ENCODE measurements at regions not wholly inside any gene's neighbourhood (a gene's known extent, or its start where the extent isn't known, plus 50 kb on each side); places are given as distances from the start of the nearest gene placed in this dataset.
"Not testable (repeated sequence)": the region's sequence is repeated elsewhere in the genome, so short reads cannot be mapped to it uniquely, and the experiment has no call there.

DNA sequence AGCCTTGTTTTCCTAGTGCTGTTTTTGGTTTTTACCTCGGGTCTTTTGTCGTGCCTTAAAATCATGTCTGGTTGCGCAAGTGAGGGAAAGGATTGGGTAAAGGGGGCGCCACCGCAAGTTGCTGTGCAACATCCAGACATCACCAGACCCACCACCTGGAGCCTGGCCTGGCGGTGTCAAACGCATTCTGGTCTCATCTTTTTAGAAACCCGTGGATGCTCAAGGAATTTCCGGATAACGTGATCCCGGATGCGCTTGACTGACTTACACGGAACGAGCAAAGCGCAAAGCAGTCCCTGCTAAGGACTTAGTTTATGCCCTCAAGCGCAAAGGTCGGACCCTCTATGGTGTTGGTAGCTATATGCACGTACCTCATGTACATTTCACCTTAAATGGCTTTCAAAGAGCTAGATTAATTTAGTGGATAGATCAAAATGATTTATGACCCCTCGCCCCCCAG is 105.2 kb downstream of the OR2B2 start:
- DNase-seq (ENCODE audit: low read depth in 2 of 2), result peak in 1 of 2 donors; percentile 24

DNA sequence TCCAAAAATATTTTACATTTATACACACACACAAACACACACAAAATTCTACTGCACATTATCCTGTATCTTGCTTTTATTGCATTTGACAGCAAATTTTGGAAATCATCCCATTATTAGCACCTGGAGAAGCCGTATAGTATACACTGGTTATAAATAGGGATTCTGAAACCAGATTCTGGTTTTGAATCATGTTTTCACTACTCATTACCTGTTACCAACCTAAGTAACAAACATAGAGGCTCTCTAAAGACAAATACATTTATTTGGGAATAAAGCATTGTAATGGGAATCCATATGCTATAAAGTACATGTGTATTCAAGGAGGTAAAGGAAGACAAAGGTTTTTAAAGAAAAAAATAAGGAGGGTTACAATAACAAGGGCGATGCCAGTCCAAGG is 106.8 kb downstream of the OR2B2 start:
- no peak for DNase-seq (ENCODE audit: low read depth in 2 of 2)

DNA sequence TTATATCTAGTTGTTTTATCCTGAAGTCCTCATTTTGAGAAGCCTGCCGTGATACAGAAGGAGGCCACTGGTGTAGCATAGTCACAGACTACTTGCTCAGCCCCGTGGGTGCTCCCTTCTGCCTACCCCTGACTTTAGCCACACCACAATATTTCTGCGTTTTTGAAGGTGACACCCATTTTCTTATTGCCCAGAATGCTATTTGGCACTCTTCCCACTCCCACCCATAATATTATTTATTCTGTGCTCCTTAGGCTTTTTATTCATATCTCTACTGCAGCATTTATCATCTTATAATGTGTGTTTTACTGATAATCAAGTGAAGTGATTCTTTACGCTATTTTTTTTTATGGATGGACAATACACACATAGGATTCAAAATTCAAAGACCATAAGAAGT is 107.3 kb downstream of the OR2B2 start:
- no peak for DNase-seq (ENCODE audit: low read depth in 2 of 2)

DNA sequence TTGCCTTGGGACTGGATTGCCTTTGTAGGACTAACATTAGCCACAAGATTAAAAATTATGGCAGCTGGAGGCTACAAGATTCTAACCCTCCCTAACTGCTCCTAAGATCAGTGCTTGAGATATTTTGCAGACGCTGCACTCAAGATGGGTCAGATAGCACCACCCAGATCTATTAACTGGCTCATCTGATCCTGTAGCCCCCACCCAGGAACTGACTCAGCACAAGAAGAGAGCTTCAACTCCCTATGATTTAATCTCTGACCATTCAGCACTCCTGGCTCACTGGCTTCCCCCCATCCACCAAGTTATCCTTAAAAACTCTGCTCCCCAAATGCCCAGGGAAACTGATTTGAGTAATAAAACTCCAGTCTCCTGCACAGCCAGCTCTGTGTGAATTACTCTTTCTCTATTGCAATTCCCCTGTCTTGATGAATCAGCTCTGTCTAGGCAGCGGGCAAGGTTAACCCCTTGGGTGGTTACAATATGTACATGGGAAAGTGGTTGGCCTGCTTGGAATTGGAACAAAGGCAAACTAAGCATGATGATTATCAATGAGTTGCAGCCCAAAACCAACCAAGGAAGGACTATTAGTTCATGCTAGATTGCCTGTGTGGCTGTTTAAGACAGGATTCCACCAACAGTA is 111.3 kb downstream of the OR2B2 start:
- DNase-seq (ENCODE audit: low read depth in 2 of 2), result no peak

DNA sequence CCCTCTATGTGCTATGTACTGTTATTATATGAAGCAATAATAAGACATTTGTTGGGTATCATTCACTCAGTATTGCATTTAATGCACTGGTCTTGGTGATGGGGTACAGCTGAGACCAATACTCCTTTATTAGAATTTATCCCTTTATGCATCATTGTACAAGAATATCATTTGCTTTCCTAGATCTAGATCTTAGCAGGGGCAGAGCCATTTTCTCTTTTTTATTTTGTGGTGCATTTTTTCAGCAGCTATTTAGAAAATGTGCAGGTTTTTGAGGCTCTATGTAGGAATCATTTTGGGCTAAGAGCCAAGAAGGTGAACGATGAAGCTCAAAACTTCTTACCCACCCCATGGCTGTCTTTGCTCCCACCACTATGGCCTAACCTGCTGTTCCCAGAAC is 114.2 kb downstream of the OR2B2 start:
- DNase-seq (ENCODE audit: low read depth in 2 of 2), result no peak

DNA sequence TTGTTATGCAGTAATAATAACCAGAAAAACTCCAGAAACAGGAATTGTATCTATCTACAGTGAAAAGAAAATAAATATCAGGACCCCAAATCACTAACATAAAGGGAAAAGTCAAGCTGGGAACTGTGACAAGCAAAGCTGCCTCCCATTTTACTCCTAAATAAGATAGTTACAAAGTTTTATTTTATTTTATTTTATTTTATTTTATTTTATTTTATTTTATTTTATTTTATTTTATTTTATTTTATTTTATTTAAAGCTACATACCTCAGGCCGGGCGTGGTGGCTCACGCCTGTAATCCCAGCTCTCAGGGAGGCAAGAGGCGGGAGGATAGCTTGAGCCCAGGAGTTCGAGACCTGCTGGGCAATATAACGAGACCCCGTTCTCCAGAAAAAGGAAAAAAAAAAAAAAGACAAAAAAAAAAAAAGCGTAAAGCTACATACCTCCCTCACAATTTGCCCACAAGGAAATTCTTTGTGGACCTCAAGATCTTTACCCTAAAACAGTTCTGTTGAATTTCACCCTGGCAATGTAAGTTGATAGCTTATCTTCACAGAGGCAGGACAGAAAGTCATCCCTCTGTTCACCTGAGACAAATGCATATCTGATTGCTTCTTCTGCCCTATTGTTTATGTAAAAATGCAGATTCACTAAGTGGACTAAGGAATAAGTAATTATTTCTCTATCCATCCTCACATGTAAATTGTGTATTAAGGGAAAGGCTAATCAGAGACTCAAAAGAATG is 115.3 kb downstream of the OR2B2 start:
- not testable (repeated sequence) for DNase-seq (ENCODE audit: low read depth in 2 of 2)

DNA sequence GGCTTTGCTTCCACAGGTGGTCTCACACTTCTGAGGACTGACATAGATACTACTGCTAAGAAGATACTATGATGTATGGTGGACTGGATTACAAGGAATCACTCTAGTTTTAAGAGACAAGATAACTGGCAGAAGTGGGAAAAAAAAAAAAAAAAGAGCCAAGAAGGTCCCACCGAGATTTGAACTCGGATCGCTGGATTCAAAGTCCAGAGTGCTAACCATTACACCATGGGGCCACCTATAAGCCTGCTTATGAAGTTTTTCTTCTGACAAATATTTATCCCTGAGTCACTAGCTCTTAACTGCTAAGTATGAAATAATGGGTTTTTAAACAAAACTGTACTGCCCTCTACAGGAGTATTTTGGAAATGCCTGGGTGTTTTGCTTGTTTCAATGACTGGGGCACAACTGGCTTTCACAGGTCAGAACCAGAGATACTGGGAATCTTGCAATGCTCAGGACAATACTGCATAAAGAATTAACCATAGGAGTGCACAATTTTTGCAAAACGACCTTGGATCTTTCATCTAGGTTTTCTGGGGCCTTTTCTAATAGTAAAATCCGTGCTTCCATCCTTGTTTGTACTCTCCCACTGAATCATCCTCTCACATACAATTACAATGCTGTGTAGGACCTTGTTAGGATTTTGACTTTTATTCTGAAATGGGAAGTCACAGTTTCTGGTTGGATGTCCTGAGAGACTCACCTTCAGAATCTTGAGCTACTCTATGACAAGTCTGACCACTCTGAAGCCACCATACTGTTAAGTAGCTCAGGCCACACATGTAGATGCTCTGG is 116.3 kb downstream of the OR2B2 start:
- DNase-seq (ENCODE audit: low read depth in 2 of 2), result peak in 1 of 2 donors; percentile 20

DNA sequence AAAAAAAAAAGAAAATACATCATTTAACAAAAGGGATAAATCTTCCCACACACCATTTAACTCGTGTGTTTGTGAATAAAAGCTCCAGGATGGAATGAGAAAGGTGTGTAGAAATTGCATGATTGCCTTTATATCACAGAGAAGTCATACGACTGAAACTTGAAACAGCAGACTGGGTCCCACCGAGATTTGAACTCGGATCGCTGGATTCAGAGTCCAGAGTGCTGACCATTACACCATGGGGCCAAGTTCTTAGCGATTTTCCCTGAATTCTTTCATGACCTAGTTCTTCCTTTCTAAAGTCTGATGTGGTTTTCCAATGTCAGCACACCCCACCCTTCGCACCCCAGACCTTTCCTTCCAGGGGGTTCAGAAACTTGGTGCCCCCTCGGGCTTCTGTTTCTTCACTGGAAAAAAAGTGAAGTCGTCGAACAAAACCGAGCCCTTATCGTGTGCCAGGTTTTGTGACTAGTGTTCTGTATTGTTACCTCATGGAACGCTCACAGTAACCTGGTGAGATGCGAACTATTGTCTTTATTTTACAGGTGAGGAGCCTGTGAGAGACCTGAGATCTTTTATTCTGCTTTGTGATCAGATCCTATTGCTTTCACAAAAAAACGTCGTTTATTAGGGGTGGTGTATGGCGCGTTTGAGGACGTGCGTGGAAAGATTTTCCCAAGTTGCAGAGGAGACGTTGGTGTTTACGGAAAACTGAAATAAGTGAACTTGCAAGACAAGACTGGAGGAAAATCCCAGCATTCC is 120.8 kb downstream of the OR2B2 start:
- peak in 1 of 2 donors; percentile 34 for DNase-seq (ENCODE audit: low read depth in 2 of 2)

DNA sequence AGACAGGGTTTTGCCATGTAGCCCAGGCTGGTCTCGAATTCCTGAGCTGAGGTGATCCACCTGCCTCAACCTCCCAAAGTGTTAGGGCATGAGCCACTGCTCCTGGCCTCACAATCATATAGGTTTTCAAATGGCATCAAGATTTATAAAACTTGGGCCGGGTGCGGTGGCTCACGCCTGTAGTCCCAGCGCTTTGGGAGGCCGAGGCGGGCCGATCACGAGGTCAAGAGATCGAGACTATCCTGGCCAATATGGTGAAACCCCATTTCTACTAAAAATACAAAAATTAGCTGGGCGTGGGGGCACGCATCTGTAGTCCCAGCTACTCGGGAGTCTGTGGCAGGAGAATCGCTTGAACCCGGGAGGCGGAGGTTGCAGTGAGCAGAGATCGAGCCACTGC is 123.8 kb downstream of the OR2B2 start:
- not testable (repeated sequence) for DNase-seq (ENCODE audit: low read depth in 2 of 2)

DNA sequence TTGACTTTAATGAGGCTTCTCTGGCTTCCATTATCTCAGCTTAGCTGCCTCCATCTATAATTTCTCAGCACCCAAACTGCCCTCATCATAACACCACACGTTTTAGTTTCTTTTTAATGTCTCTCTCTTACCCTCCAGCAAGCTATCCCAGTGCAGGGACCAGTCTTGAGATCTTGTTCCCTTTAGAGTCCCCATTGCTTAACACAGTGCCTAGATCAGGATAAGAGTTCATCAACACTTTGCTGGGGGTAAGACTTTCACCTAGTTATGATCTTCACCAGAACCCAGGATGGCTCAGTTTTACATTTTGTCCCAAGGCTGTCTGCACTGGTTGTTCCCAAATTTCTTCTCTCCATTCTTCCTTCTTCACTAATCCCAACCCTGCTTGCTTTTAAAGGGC is 126.1 kb downstream of the OR2B2 start:
- DNase-seq (ENCODE audit: low read depth in 2 of 2), result no peak

DNA sequence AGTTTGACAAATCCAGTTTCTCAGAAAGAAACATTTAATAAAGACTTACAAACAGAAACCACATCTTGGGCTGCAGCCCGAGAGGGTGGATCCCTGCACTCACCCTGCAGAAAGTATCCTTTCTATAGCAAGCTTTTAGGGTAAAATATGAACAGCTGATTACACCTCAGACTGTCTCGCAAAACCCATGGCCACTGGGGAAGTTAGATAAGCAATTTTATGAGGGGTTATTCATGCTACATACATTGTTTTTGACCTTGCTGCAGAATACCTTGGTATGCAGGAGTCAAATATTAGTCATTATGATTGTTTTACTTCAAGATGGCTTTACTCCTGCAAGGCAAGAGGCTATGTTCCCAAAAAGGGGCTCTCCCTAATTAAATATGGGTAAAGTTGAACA is 126.9 kb downstream of the OR2B2 start:
- no peak for DNase-seq (ENCODE audit: low read depth in 2 of 2)

DNA sequence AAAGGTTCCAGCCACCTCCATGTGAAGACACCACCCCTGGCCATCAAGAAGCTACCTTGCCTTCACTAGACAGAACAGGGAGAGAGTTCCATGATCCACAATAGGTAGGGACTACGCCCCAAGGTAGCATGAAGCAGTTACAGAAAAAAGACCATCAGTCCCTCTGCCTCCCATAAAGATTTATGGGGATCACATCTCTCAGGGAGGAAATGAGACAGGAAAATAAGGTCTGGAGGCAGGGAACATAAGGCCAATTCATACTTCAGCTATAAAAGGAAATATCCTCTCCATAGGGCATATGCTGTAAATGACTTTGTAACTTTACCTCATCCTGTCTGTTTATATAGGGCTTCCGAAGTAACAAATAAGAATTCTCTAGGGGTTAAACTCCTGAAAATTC is 129.4 kb downstream of the OR2B2 start:
- no peak for DNase-seq (ENCODE audit: low read depth in 2 of 2)

DNA sequence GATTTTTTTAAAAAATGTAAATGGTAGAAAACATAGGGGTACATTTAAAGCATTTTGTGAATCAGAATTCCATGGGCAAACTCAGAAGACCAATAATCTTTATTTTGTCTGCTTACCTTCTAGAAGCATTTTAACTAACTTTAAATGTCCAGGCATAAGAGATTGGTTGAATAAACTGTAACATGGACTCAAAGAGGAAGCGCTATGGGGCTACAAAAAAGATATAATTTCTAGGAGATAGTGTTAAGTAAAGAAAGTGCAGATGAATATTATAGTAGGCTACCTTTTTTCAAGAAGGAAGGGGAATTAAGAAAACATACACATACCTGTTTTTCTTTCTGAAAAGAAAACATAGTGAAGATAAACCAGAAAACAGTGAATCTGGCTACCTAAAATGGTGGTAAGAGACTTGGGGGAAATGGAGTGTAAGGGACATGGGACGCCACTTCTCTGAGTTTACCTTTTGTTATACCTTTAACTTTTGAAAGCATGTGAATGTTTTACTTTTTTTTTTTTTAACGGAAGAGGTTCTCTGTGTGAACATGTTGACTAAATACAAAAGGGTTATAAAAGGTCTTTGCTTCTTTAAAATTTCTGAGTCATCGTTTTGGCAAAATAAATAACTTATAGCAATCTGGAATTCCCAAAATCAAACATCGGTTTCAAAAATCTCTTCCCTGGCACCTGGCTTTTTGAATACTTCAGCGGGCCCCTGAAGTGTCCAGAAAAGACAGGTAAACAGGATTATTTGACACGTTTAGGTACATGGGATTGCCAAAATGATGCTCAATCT is 133.4 kb downstream of the OR2B2 start:
- no peak for DNase-seq (ENCODE audit: low read depth in 2 of 2)

DNA sequence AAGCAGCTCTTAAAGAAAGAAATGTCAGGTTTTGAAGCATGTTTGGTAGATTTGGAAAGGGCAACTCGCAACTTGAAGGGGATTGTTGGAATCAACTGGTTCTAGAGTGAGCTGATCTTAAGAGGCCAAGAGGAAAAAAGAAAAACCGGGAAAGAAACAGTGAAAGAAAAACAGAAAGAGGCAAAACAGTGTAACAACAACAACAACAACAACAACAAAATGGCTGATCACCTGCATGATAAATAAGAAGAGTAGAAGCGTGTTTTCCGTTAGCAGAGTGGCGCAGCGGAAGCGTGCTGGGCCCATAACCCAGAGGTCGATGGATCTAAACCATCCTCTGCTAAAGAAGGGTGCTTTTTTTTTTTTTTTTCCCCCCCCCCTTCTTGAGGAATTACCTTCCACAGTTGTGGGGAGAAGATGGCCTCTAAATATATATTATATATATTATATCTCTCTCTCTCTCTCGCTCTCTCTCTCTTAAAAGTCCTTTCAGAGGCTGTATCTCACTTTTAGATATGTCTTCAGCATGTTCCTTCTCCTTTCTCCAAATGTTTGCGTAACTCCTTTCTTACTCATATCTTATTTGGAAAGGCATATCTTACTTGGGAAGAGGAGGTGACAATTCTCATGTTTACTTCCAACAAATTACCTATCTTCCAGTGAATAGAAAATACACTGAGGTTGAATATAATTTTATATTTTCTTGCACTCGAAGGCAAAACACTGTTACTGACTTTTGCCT is 134.4 kb downstream of the OR2B2 start:
- DNase-seq (ENCODE audit: low read depth in 2 of 2), result no peak

DNA sequence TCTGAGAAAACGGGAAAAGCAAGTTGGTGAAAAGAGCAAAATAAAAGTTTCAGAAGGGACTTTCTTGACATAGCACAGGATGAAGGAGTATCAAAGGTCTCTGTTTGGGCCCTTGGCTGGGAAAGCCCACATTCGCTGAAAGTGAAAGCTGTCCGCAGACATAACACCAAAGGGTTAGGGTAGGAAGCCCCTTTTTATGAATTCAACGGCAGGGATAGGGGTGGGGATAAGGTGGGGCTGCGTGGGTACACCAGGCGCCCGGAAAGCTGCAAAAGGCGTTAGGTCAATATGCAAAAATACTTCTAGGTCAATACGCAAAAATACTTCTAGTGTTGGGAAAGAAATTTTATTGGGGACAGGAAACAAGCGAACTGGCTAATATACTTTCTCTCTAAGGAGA is 135.1 kb downstream of the OR2B2 start:
- no peak for DNase-seq (ENCODE audit: low read depth in 2 of 2)

DNA sequence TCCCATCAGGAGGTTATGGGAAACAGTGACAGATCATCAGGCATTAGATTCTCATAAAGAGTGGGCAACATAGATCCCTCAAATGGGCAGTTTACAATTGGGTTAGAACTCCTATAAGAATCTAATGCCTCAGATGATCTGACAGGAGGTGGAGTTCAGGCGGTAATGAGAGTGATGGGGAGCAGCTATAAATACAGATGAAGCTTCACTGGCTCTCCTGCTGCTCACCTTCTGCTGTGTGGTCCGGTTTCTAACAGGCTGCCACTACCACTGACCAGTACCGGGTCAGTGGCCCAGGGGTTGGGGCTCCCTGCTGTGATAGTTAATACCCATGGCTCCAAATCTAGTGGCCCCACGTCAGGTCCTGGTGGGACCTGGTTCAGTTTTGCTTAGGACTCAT is 135.7 kb downstream of the OR2B2 start:
- DNase-seq (ENCODE audit: low read depth in 2 of 2), result no peak

DNA sequence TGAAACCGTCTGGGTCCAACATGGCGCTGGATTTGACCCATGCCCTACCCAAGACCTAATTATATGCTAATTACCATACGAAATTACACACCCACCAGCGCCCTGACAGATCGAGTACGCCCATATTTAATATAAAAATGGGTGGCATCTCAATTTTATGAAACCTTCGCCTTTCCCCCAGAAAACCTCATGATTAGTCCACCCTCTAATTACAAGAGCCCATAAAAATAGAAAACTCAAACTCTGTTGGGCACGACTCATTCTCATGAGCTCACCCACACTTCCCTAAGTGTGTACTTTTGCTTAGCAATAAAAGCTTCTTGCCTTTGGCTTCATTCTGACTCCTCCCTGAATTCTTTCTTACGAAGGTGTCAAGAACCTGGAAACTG is 136.4 kb downstream of the OR2B2 start:
- no peak for DNase-seq (ENCODE audit: low read depth in 2 of 2)

DNA sequence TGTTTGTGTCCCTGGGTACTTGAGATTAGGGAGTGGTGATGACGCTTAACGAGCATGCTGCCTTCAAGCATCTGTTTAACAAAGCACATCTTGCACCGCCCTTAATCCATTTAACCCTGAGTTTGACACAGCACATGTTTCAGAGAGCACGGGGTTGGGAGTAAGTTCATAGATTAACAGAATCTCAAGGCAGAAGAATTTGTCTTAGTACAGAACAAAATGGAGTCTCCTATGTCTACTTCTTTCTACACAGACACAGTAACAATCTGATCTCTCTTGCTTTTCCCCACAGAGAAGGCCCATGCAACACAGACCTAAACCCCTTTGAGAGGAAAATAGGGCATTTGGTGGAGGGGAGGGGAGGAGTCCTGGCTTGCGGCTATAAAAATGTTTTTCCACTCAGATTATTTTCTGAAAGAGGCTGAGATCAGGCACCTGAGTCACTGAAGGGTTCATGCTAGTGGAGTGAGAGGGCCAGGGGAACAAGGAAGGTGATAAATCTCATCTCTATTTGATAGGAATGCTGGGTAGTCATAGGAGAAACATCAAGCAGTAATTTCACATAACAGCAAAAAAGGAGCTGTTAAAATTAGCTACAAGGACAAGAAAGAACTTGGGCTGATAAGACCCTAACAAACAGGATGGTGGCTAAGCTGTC is 136.9 kb downstream of the OR2B2 start:
- not testable (repeated sequence) for DNase-seq (ENCODE audit: low read depth in 2 of 2)

DNA sequence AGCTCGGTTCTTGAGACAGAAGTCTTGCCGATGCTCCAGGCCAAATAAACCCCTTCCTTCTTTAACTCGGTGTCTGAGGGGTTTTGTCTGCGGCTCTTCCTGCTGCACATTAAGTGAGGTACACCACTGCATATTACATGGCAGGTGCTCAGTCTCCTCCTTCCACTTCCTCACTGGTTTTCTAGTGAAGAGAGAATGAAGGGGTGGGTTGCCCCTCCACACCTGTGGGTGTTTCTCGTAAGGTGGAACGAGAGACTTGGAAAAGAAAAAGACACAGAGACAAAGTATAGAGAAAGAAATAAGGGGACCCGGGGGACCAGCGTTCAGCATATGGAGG is 138.0 kb downstream of the OR2B2 start:
- DNase-seq (ENCODE audit: low read depth in 2 of 2), result not testable (repeated sequence)

Data from stimulated activated CD4-positive, alpha-beta T cell treated with anti-CD3 and anti-CD28 coated beads, Interleukin-4, amount 100 ng/mL, for 48 hours (primary cell).